Activated naive CD8-positive, alpha-beta T cell treated with anti-CD3 and anti-CD28 coated beads, Interleukin-2, amount 10 ng/mL, durations not matched to agents 7 days and 5 days (primary cell): ENCODE measurements at regions not wholly inside any gene's neighbourhood (a gene's known extent, or its start where the extent isn't known, plus 50 kb on each side); places are given as distances from the start of the nearest gene placed in this dataset.

Source experiments
- ATAC-seq: fragments of 150-1000 bp; cut with Tn5 transposase; one replicate; pipeline ENCODE4 v1.10.0; 2021; ENCODE audit warnings: low read depth, moderate library complexity
- POLR2A ChIA-PET: fragments of 350-600 bp; sonication (Branson Sonifier 250); formaldehyde crosslinking; loops from one replicate; lab custom pipeline; 2021; ENCODE audit warnings: antibody characterized with exemption; lab: Charles Lee
- DNase-seq: peaks from one replicate; pipeline ENCODE4 v3.0.0; 2021
- H3K27ac Mint-ChIP-seq: one replicate; pipeline ENCODE4 v1.8.0; 2022; ENCODE audit warnings: mild to moderate bottlenecking, mixed read lengths
- H3K27me3 Mint-ChIP-seq: one replicate; pipeline ENCODE4 v1.8.0; 2022; ENCODE audit warnings: mild to moderate bottlenecking, moderate library complexity, mixed read lengths
- H3K36me3 Mint-ChIP-seq: one replicate; pipeline ENCODE4 v1.8.0; 2021; ENCODE audit warnings: mild to moderate bottlenecking, mixed read lengths
- H3K4me1 Mint-ChIP-seq: one replicate; pipeline ENCODE4 v1.8.0; 2021; ENCODE audit warnings: mixed read lengths
- H3K4me3 Mint-ChIP-seq: one replicate; pipeline ENCODE4 v1.8.0; 2022; ENCODE audit warnings: mild to moderate bottlenecking, moderate library complexity, mixed read lengths
- H3K9me3 Mint-ChIP-seq: one replicate; pipeline ENCODE4 v1.8.0; 2021; ENCODE audit warnings: mixed read lengths

DNA sequence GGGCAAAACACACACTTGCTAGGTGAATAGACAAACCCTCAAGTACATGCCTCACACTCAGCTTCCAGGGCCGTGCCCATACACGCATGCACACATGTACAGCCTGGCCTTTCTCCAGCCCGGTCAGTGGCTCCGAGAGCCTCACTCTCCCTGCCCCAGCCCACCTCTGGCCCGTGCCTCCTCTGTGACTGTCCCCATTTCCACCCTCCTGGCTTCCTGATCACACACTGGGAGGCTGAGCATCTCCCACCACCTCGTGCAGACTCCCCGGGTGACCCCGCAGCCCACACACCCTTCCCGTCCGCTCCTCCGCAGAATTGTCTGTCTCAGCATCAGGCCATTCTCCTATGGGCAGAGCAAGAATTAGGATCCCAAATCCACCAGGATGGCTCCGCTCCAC, 634.1 kb downstream of the TBC1D22A start:
- no peak overlapping the region for H3K27ac Mint-ChIP-seq
- no peaks in the 10 kb centered on the region for H3K9me3 Mint-ChIP-seq
- H3K4me1 Mint-ChIP-seq: no peaks in the 10 kb centered on the region
- no peak overlapping the region for H3K4me3 Mint-ChIP-seq
- H3K27me3 Mint-ChIP-seq: no peaks in the 10 kb centered on the region
- POLR2A ChIA-PET: no interaction called here
- no peaks in the 10 kb centered on the region for H3K36me3 Mint-ChIP-seq
- no peak for ATAC-seq
- DNase-seq: no peak

DNA sequence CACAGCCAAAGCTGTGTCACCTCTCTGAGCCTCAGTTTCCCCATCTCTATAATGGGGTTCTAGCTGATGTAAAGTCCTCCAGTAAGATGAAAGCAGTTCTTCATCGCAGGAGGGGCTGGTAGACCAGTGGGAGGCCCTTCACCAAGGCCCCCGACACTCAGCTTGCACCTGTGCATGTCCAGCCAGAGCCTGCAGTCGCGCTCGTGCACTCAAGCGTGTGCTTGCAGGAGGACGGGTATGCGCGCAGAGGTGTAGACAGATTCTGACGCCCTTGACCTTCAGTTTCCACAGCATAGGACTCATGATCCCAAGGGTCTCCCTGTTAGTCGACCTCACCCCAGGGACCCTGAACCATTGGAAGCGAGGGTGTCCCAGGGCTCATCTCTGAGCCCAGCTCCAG, 633.7 kb downstream of the TBC1D22A start:
- H3K27ac Mint-ChIP-seq: no peak overlapping the region
- DNase-seq: no peak

DNA sequence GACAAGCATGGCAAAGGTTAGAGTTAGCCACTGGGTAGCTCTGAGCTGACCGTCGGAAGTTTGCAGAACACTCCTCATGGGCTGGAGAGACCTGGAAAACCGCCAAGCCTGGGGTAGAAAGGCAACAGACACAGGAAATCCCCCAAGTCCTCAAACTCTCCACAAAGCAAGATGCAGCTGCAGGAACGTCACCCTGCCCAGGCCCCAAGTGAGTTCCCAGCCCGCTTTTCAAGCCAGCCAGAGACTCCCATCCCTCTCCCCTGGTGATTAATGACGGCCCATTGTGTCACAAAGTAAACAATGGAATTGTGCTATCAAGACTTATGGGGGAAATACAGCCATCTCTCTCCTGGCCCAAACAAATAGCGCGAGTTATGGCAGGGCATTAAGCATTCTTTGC, 633.0 kb downstream of the TBC1D22A start:
- Mint-ChIP-seq H3K9me3 (no peaks in the 10 kb centered on the region), H3K36me3 (no peaks in the 10 kb centered on the region), H3K4me1 (no peaks in the 10 kb centered on the region), H3K27me3 (no peaks in the 10 kb centered on the region), H3K4me3 (no peak overlapping the region), H3K27ac (no peak overlapping the region)
- POLR2A ChIA-PET: no interaction called here
- no peak for ATAC-seq
- DNase-seq: no peak

More for the DNA sequence above, 633.7 kb downstream of the TBC1D22A start:
- H3K4me3 Mint-ChIP-seq: no peak overlapping the region
- no peak for ATAC-seq
- H3K4me1 Mint-ChIP-seq: no peaks in the 10 kb centered on the region
- H3K27me3 Mint-ChIP-seq: no peaks in the 10 kb centered on the region
- H3K9me3 Mint-ChIP-seq: no peaks in the 10 kb centered on the region
- POLR2A ChIA-PET: no interaction called here
- no peaks in the 10 kb centered on the region for H3K36me3 Mint-ChIP-seq

DNA sequence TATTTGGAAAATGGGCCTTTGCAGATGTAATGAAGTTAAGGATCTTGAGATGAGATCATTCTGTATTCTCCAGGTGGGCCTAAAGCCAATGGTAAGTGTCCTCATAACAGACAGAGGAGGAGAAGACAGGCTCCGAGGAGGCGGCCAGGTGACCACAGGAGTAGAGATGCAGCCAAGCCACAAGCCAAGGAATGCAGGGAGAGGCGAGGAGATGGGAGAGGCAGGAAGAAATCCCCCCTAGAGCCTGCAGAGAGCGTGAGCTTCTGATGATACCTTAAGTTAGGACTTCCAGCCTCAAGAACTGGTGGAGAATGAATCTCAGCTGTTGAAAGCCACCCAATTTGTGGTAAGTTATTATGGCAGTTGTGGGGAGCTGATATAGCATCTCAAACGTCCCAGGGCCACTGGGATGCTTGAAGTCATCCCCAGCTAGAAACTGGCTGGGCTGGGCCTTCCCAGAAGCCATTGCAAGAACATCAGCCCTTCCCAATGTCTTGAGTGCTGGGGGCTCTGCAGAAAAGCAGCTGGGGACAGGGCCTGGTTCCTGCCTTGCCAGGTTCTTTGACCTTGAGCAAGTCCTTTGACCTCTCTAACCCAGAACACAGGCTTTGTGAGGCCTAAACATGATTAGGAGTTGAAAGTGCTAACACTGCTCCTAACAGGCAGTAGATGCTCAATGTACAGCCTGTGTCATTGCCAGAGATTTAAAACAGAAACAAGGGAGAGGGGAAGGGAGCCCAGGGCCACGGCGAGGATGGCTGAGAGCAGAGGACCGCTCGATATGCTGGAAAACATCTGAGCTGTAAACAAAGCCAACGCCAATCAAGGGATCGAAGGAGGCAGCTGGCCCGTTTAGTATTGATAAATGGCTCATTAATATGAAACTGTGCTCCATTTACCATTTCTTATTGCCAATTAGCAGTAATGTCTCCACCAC, 632.3 kb downstream of the TBC1D22A start:
- POLR2A ChIA-PET: no interaction called here
- no peak for DNase-seq
- Mint-ChIP-seq H3K27ac (no peak overlapping the region), H3K27me3 (no peaks in the 10 kb centered on the region), H3K9me3 (no peaks in the 10 kb centered on the region), H3K4me3 (no peak overlapping the region), H3K4me1 (no peaks in the 10 kb centered on the region), H3K36me3 (no peaks in the 10 kb centered on the region)
- ATAC-seq: no peak

DNA sequence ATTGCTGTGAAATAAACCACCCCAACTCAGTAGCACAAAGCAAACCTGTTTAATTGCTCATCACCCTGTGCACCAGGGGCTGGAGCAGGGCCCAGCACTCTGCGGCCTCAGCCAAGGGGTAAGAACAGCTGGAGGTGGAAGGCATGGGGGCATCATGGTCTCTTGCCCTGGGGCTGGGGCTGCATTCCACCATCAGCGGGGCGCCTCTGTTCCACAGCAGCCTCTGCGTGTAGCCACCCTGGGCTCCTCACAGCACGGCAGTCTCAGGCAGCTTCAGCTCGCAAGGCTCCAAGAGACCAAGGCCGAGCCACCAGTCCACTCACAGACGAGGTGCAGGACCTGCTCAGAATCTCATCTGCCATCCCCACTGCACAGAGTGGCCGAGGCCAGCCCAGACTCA, 630.7 kb downstream of the TBC1D22A start:
- DNase-seq (no peak), ATAC-seq (no peak)
- Mint-ChIP-seq H3K4me3 (no peak overlapping the region), H3K4me1 (no peaks in the 10 kb centered on the region), H3K27ac (no peak overlapping the region), H3K27me3 (no peaks in the 10 kb centered on the region), H3K36me3 (no peaks in the 10 kb centered on the region), H3K9me3 (no peaks in the 10 kb centered on the region)
- POLR2A ChIA-PET: no interaction called here

DNA sequence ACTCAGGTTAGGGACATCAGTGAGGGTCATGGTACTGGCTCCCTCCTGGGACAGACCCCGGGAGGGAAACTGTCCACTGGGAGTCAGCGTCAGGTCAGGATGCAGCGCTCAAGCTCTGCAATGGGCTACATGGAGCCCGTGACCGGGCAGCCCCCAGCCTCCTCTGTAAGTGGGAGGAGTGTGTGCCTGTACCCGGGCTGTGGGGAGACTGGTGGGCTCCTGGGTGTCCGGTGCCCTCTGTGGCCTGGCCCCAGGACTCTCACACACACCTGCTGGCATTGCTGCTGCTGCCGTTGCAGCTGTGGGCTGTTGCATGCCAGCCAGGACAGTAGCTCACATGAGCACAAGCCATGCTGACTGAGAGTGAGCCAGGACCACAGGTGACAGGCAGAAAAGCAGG, 630.3 kb downstream of the TBC1D22A start:
- DNase-seq: no peak
- POLR2A ChIA-PET: no interaction called here
- Mint-ChIP-seq H3K36me3 (no peaks in the 10 kb centered on the region), H3K4me3 (no peak overlapping the region), H3K9me3 (no peaks in the 10 kb centered on the region), H3K4me1 (no peaks in the 10 kb centered on the region), H3K27me3 (no peaks in the 10 kb centered on the region), H3K27ac (no peak overlapping the region)
- ATAC-seq: no peak

DNA sequence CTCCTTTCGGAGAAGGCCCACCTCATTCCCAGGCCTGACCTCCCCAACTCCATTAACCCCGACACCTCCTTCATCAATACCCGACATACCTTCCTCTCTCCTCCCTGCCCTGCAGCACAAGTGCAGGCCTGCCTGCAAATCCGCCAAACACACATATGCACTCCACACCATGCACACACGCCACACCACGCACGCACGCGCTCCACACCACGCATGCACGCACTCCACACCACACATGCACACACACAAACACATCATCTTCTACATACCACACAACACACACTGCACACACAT, 629.6 kb downstream of the TBC1D22A start:
- no peak overlapping the region for H3K27ac Mint-ChIP-seq
- H3K27me3 Mint-ChIP-seq: no peaks in the 10 kb centered on the region
- ATAC-seq (no peak), DNase-seq (no peak)
- H3K4me1 Mint-ChIP-seq: no peaks in the 10 kb centered on the region
- no peaks in the 10 kb centered on the region for H3K9me3 Mint-ChIP-seq
- H3K4me3 Mint-ChIP-seq: no peak overlapping the region
- POLR2A ChIA-PET: no interaction called here
- no peaks in the 10 kb centered on the region for H3K36me3 Mint-ChIP-seq

DNA sequence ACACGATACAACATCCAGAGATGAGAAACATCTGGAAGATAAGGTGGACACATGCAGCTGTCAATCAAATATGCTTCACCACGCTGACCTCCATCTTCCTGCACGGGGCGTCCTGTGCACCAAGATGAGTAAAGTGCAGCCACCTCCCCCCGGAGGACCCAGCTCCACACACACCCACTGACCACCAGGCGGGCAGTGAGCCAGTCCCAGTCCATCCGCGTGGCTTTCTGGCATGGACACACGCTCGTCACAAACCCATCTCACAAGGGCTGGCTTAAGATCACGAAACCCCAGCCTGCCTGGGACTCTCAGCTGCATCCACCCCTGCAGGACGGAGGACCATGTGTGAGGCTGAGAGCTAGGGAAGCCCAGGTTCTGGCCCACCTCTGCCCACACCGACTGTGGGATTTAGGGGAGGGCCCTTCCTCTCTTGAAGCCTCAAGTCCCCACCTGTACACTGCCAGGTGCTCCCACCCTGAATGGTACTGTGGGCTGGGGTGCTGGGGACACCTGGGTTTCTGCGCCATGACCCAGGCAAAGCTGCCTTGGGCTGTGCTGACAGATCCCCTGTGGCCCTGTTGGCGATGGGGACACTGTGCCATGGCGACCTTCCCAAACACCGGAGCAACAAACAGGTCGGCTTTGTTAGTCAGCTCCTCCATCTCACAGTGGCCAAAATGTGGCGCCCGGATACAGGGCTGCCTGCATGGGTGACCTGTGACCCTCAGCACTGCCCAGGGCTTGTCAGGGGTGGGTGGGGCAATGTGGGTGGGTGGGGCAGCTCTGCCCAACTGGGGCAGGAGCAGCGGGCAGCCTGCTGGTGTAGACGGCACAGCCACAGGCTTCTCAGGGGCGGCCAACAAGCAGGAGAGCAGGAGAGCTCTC, 629.0 kb downstream of the TBC1D22A start:
- ATAC-seq (no peak), DNase-seq (no peak)
- Mint-ChIP-seq H3K27me3 (no peaks in the 10 kb centered on the region), H3K27ac (no peak overlapping the region), H3K36me3 (no peaks in the 10 kb centered on the region), H3K9me3 (no peaks in the 10 kb centered on the region), H3K4me3 (no peak overlapping the region), H3K4me1 (no peaks in the 10 kb centered on the region)
- POLR2A ChIA-PET: no interaction called here

DNA sequence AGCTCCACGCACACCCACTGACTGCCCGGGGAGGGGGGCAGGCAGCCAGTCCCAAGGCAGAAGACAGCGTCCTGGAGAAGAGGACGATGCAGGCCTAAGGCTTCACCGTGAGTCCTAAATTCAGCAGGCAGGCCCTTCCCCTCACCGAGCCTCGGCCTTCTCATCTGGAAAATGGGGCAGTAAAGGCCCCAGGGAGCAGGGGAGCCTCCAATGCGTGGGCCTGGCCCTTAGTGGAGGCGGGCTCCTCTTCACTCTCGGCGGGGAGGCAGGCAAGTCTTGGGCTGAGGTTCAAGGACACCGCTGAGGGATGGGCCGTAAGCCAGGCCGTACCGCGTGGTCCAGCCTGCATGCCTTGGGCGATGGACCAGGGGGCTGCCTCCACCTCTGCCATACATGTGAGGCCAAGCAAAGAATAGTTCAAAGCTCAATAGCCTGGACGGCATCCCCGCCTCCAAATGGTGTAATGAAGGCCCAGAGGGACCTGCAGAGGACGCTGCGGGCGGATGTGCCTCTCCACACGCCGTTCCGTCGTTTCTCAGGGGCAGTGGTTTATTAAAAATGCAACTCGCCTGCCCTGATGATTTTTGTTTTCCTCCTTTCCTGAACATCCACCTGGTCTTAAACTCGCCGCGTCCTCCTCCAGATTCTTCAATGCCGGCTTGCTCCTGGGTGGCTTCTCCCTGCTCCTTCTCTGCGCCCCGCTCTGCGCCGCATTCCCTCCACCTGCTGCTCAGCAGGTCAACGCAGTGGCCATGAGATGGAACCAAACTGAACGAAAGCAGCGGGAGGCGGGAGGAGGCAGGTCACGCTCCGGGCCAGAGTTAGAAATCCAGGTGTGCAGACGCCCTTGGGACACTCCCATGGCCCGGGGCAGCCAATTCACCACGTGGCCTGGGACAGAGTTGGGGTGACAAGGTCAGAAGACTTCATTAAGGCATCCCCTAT, 627.8 kb downstream of the TBC1D22A start:
- Mint-ChIP-seq H3K4me3 (no peak overlapping the region), H3K4me1 (no peaks in the 10 kb centered on the region), H3K27me3 (no peaks in the 10 kb centered on the region), H3K9me3 (no peaks in the 10 kb centered on the region), H3K36me3 (no peaks in the 10 kb centered on the region), H3K27ac (no peak overlapping the region)
- DNase-seq: no peak
- no peak for ATAC-seq
- POLR2A ChIA-PET: no interaction called here

DNA sequence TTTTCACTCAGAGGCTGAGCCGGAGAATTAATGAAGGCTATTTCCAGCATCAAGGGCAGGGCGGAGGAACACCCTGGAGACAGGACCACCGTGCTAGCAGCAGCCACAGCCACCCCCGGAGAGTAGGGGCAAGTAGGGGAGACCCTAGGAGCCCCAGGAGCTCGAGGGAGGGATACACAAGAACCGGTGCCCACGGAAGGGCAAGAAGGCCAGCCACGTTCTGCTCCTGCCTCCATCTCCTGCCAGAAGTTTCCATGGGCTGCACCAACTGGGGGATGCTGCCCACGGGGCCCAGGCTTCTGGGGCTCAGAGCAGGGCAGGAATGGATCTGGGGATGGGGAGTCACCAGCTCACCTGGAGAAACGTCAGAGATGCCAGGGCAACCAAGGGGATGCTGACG, 626.8 kb downstream of the TBC1D22A start:
- H3K9me3 Mint-ChIP-seq: no peaks in the 10 kb centered on the region
- POLR2A ChIA-PET: no interaction called here
- DNase-seq (no peak), ATAC-seq (no peak)
- H3K36me3 Mint-ChIP-seq: no peaks in the 10 kb centered on the region
- H3K27me3 Mint-ChIP-seq: no peaks in the 10 kb centered on the region
- no peaks in the 10 kb centered on the region for H3K4me1 Mint-ChIP-seq
- no peak overlapping the region for H3K4me3 Mint-ChIP-seq
- H3K27ac Mint-ChIP-seq: no peak overlapping the region

DNA sequence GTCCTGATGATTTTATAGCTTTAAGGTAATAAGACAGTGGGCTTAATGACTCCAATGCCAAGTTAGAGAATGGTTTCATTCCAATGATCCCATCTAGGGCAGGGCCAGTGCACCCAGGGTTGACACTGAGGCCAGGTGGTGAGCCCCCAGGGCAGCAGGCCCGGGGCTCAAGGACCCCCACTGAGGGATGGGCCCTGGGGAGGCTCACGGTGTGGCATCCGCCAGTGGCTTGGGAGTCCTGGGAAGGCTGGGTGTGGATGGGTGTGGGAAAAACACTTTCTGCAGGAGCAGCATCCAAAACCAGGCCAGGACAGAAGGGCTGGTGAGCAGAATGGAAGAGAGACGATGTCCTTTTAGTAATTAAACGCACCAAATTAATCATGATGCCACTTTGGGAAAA, 626.3 kb downstream of the TBC1D22A start:
- no peak overlapping the region for H3K4me3 Mint-ChIP-seq
- POLR2A ChIA-PET: no interaction called here

DNA sequence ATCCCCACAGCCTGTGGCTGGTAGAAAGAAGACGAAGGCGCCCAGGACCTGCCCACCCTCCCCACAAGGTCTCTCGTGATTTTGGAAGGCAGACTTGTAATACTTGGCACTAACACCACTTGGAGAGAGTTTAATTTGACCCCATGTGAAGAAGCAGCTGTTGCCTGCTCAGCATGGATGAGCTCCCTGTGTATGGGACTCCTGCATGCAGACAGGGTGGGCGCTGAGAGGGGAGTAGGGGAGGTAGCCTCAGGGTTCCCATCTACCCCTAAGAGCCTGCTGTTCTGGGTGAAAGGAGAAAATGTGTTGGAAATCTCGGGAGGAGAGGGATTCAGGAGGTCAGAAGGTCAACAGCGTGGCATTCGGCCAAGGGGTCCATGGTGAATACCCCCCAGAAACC, 625.9 kb downstream of the TBC1D22A start:
- DNase-seq: no peak
- Mint-ChIP-seq H3K27me3 (no peaks in the 10 kb centered on the region), H3K27ac (no peak overlapping the region), H3K4me3 (no peak overlapping the region), H3K36me3 (no peaks in the 10 kb centered on the region), H3K4me1 (no peaks in the 10 kb centered on the region), H3K9me3 (no peaks in the 10 kb centered on the region)
- POLR2A ChIA-PET: no interaction called here
- ATAC-seq: no peak

More for the DNA sequence above, 626.3 kb downstream of the TBC1D22A start:
- no peaks in the 10 kb centered on the region for H3K9me3 Mint-ChIP-seq
- no peak overlapping the region for H3K27ac Mint-ChIP-seq
- no peak for DNase-seq
- no peaks in the 10 kb centered on the region for H3K36me3 Mint-ChIP-seq
- H3K27me3 Mint-ChIP-seq: no peaks in the 10 kb centered on the region
- no peaks in the 10 kb centered on the region for H3K4me1 Mint-ChIP-seq
- no peak for ATAC-seq

DNA sequence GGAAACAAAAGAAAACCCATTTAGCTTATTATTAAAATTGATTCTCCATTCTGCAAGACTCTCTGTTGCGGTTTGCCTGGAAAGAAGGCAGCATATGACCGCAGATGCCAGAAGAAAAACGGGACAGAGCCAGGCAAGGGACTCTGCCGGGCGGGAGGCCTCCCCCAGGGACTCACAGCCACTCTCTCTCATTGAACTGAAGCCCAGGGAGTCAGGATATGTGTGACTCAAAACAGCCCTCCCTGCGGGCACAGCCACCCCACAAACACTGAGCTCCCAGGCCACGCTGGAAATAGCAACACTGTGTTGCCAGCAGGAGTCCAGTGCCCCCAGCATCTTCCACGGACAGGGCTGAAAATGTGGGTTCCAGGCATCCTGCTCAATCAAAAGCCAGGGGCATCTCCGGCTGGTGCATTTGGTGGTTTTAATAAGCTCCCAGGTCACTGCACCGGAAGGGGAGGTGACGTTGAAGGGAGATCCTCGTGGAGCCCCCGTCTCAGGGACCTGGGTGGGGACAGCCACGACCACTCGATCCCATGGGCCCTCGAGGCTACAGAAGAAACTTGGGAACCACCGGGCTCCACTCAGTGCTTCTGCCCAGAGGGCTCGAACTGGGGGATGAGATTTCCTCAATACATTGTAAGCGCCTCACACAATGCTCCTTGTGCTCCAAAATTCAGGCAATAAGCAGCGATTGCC, 624.5 kb downstream of the TBC1D22A start:
- POLR2A ChIA-PET: no interaction called here
- Mint-ChIP-seq H3K9me3 (no peaks in the 10 kb centered on the region), H3K4me1 (no peaks in the 10 kb centered on the region), H3K36me3 (no peaks in the 10 kb centered on the region), H3K27me3 (no peaks in the 10 kb centered on the region), H3K27ac (no peak overlapping the region), H3K4me3 (no peak overlapping the region)
- no peak for ATAC-seq
- no peak for DNase-seq
